Kidney epithelial cell (primary cell): ENCODE measurements at regions not wholly inside any gene's neighbourhood (a gene's known extent, or its start where the extent isn't known, plus 50 kb on each side); places are given as distances from the start of the nearest gene placed in this dataset.

Source experiments
- DNase-seq: peaks from one replicate; pipeline ENCODE4 v3.0.0-alpha.2; 2010; ENCODE audit warnings: low read depth
- H3K27me3 ChIP-seq: 2 replicates; pipeline ENCODE4 v1.6.0; 2011; ENCODE audit warnings: low read length; ENCODE audit not compliant: control insufficient read depth, insufficient read depth
- H3K36me3 ChIP-seq: 2 replicates; pipeline ENCODE4 v1.5.1; 2011; ENCODE audit warnings: low read length; ENCODE audit not compliant: control insufficient read depth, insufficient read depth
- H3K4me3 ChIP-seq: 2 replicates; pipeline ENCODE4 v1.5.1; 2011; ENCODE audit warnings: low read depth, mild to moderate bottlenecking, control low read depth, low read length
- TF ChIP-seq, protein P1 (sequence below): IDR thresholded peaks from 2 replicates; pipeline ENCODE4 v1.5.1; 2011; ENCODE audit warnings: mild to moderate bottlenecking, moderate library complexity, low read length, control low read depth, inconsistent platforms; ENCODE audit not compliant: insufficient read depth, poor library complexity, severe bottlenecking

DNA sequence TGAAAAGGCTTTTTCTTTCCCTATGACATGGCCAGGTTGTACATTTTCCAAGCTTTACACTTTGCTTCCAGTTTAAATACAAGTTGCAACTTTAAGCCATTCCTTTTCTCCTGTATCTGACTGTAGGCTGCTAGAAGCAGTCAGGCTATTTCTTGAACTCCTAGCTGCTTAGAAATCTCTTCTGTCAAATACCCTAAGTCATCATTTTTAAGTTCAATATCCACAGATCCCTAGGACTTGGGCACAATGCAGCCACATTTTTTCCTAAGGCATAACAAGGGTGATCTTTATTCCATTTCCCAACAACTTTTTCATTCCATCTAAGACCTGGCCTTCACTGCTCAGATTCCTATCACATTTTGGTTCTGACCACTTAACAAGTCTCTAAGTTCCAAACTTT lies 142.7 kb upstream of the TUBA3C start:
- no peak for DNase-seq

DNA sequence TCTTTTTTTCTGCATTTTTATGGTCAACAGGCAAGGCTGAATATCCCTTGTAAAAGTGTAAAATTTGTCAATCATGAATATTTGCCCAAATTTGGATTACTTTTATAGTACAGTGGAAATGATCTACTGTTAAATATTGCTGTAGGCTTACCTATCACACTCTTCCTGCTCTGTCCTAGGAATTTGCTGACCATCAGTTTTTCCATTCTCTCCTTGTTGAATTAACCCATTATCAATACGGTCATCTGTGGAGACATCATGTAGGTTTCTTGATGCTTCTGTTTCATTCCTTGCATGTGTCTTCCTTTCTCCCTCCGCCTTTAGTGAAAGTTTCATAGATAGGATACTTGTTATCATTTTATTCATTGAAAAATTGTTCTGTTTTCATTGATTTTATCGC lies 139.6 kb upstream of the TUBA3C start:
- TF ChIP-seq, protein P1, sequence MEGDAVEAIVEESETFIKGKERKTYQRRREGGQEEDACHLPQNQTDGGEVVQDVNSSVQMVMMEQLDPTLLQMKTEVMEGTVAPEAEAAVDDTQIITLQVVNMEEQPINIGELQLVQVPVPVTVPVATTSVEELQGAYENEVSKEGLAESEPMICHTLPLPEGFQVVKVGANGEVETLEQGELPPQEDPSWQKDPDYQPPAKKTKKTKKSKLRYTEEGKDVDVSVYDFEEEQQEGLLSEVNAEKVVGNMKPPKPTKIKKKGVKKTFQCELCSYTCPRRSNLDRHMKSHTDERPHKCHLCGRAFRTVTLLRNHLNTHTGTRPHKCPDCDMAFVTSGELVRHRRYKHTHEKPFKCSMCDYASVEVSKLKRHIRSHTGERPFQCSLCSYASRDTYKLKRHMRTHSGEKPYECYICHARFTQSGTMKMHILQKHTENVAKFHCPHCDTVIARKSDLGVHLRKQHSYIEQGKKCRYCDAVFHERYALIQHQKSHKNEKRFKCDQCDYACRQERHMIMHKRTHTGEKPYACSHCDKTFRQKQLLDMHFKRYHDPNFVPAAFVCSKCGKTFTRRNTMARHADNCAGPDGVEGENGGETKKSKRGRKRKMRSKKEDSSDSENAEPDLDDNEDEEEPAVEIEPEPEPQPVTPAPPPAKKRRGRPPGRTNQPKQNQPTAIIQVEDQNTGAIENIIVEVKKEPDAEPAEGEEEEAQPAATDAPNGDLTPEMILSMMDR, result no peak
- no peaks in the 10 kb centered on the region for H3K27me3 ChIP-seq
- no peak overlapping the region for H3K4me3 ChIP-seq
- no peak for DNase-seq
- H3K36me3 ChIP-seq, result no peaks in the 10 kb centered on the region

More for the DNA sequence above, 142.7 kb upstream of the TUBA3C start:
- Histone ChIP-seq H3K27me3 (no peaks in the 10 kb centered on the region), H3K36me3 (no peaks in the 10 kb centered on the region), H3K4me3 (no peak overlapping the region)
- TF ChIP-seq, protein P1, result no peak

DNA sequence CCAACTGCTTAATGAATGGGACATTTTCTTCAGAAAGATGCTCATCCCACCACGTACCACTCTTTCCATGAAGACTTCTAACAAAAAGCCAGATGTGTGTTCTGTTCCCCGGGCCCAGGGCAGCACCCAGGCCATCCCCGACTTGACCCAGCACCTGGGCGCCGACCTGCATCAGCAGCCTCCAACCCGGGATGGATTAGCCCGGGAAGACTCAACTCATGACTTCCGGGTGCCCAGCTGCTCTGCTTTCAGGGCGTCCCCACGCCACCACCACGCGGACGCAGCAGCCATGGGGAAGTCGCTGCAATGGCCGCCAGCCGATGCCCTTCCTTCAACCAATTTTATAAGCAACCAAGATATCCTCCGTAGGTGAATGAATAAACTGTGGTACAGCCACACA lies 123.8 kb upstream of the TUBA3C start:
- Histone ChIP-seq H3K27me3 (no peaks in the 10 kb centered on the region), H3K4me3 (no peak overlapping the region), H3K36me3 (no peaks in the 10 kb centered on the region)
- TF ChIP-seq, protein P1, result no peak
- DNase-seq, result no peak

DNA sequence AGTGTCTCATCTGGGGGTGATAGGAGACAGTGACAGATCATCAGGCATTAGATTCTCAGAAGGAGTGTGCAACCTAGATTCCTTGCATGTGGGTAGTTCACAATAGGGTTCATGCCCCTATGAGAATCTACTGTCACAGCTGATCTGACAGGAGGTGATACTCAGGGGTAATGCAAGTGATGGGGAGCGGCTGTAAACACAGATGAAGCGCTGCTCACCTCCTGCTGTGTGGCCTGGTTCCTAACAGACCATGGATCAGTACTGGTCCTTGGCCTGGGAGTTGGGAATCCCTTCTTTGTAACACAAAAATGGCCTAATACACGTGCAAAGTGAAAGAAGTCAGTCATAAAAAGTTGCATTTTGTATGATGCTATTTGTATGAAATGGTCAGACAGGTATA lies 107.6 kb upstream of the TUBA3C start:
- no peaks in the 10 kb centered on the region for H3K27me3 ChIP-seq
- no peaks in the 10 kb centered on the region for H3K36me3 ChIP-seq
- TF ChIP-seq, protein P1, result no peak
- no peak for DNase-seq
- no peak overlapping the region for H3K4me3 ChIP-seq

DNA sequence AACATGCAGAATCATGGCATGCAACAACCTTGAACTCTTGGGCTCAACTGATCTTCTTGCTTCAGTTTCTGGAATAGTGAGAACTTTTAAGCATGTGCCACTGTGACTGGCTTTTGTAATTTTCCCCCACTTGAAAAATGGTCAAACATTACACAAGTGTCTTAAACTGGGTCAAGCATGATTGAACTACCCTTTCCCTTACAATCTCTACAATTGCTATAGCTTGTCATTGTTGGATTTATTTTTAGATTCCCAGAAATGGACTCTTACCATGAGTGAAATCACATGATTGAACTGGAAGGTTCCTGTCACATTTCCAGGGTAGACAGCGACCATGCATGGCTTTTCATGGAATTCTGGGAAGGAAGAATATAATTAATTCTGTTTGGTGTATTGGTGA lies 102.2 kb upstream of the TUBA3C start:
- H3K36me3 ChIP-seq, result no peaks in the 10 kb centered on the region
- H3K27me3 ChIP-seq, result no peaks in the 10 kb centered on the region
- TF ChIP-seq, protein P1, result no peak
- DNase-seq, result no peak
- H3K4me3 ChIP-seq, result no peak overlapping the region

DNA sequence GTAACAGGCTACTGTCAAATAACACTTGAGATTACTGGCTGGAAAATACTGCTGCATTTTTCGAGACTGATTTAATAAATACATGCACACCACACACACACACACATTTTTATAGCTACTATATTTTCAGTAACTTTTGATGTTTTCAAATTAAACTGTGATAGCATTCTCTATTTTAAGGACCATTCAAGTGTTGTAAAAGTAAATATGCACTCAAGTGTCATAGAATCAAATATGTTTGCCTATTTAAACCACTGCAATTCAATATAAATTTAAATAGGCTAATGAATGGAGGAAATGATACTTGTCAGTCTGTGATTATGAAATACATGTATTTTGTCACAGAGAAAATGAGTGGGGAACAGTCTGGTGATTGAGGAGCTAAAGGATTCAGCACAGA lies 86.7 kb upstream of the TUBA3C start:
- no peak for DNase-seq
- no peaks in the 10 kb centered on the region for H3K27me3 ChIP-seq
- no peaks in the 10 kb centered on the region for H3K36me3 ChIP-seq
- TF ChIP-seq, protein P1, result no peak
- no peak overlapping the region for H3K4me3 ChIP-seq
